H1 (cell line): ENCODE measurements at regions not wholly inside any gene's neighbourhood (a gene's known extent, or its start where the extent isn't known, plus 50 kb on each side); places are given as distances from the start of the nearest gene placed in this dataset.

Experiments used
- CTCF ChIA-PET: fragments of 300-600 bp; sonication (Branson Sonifier 250); formaldehyde crosslinking; loops from one replicate; lab custom pipeline; 2021; ENCODE audit not compliant: partially characterized antibody; lab: Charles Lee
- POLR2A ChIA-PET: fragments of 300-600 bp; sonication (Branson Sonifier 250); formaldehyde crosslinking; loops from one replicate; lab custom pipeline; 2021; ENCODE audit warnings: inconsistent platforms; ENCODE audit not compliant: partially characterized antibody; lab: Charles Lee
- DNase-seq, 2 experiments: peaks; one replicate each; pipeline versions ENCODE4 v3.0.0 to v3.0.0-alpha.2; 2010 to 2022; ENCODE audit warnings: low spot score in 2 of 2, low read depth in 1 of 2, mixed read lengths in 1 of 2
- FAIRE-seq: peaks from 2 replicates; lab custom pipeline; 2011; peaks lifted over from hg19 to GRCh38; lab: Jason Lieb, UNC
- H2AFZ ChIP-seq: 2 replicates; pipeline ENCODE4 v1.8.1; 2012; ENCODE audit warnings: low read length, inconsistent platforms
- H2AK5ac ChIP-seq: 2 replicates; pipeline ENCODE4 v1.6.1; 2013; ENCODE audit warnings: low read depth, low read length
- H2BK120ac ChIP-seq: replicated peaks from 2 replicates; pipeline ENCODE3; 2013; ENCODE audit warnings: low read depth, low read length, inconsistent platforms
- H2BK12ac ChIP-seq: 2 replicates; pipeline ENCODE4 v1.6.1; 2013; ENCODE audit warnings: low read depth, low read length
- H2BK15ac ChIP-seq: 2 replicates; pipeline ENCODE4 v1.6.1; 2013; ENCODE audit warnings: low read length
- H2BK20ac ChIP-seq: 2 replicates; pipeline ENCODE4 v1.6.1; 2013; ENCODE audit warnings: low read length
- H2BK5ac ChIP-seq: 2 replicates; pipeline ENCODE4 v1.6.1; 2013; ENCODE audit warnings: low read depth, low read length
- H3K14ac ChIP-seq: 2 replicates; pipeline ENCODE4 v1.6.1; 2013; ENCODE audit warnings: inconsistent platforms; ENCODE audit not compliant: insufficient read length
- H3K18ac ChIP-seq: 2 replicates; pipeline ENCODE4 v1.6.1; 2013; ENCODE audit warnings: low read length; ENCODE audit errors: extremely low read depth
- H3K23ac ChIP-seq: 2 replicates; pipeline ENCODE4 v1.6.1; 2013; ENCODE audit warnings: inconsistent platforms; ENCODE audit not compliant: insufficient read length
- H3K23me2 ChIP-seq: 2 replicates; pipeline ENCODE4 v1.6.1; 2013; ENCODE audit warnings: low read depth, low read length
- H3K27ac ChIP-seq: 2 replicates; pipeline ENCODE4 v1.6.1; 2011; ENCODE audit warnings: low read depth, low read length, inconsistent platforms
- H3K27me3 ChIP-seq, 4 experiments: replicated peaks in 1 of 4; 1 replicate in 1 of 4; 2 replicates in 3 of 4; pipeline versions ENCODE4 v1.6.1 to v1.8.1; 2011 to 2013; ENCODE audit warnings: low read length in 3 of 4, mild to moderate bottlenecking in 3 of 4, inconsistent platforms in 2 of 4, mixed read lengths in 2 of 4, moderate library complexity in 1 of 4; ENCODE audit not compliant: control insufficient read depth in 3 of 4, insufficient read depth in 3 of 4; ENCODE audit errors: extremely low read depth in 1 of 4
- H3K36me3 ChIP-seq, 4 experiments: 2 replicates each; pipeline versions ENCODE4 v1.6.1 to v1.8.1; 2011 to 2013; ENCODE audit warnings: mild to moderate bottlenecking in 4 of 4, low read length in 3 of 4, moderate library complexity in 2 of 4, control low read depth in 1 of 4, inconsistent platforms in 1 of 4; ENCODE audit not compliant: insufficient read depth in 4 of 4, control insufficient read depth in 2 of 4
- H3K4ac ChIP-seq: replicated peaks from 2 replicates; pipeline ENCODE3; 2013; ENCODE audit warnings: low read length, low read depth, mixed read lengths, inconsistent platforms; ENCODE audit not compliant: insufficient read length
- H3K4me1 ChIP-seq, 4 experiments: replicated peaks in 1 of 4; 1 replicate in 1 of 4; 2 replicates in 3 of 4; pipeline versions ENCODE4 v1.6.1 to v1.8.1; 2011 to 2013; ENCODE audit warnings: low read length in 3 of 4, inconsistent platforms in 2 of 4, mixed read lengths in 1 of 4; ENCODE audit not compliant: insufficient read depth in 4 of 4, control insufficient read depth in 3 of 4
- H3K4me2 ChIP-seq, 2 experiments: 2 replicates each; pipeline versions ENCODE4 v1.6.1 to v1.8.1; 2011 to 2013; ENCODE audit warnings: low read depth in 2 of 2, low read length in 2 of 2, control low read depth in 1 of 2, inconsistent platforms in 1 of 2, mild to moderate bottlenecking in 1 of 2; ENCODE audit not compliant: insufficient read depth in 1 of 2
- H3K4me3 ChIP-seq, 4 experiments: fragments of 200-600, 300-600 bp in 1 of 4; sonication (generic), shearing (Covaris generic), sonication (Bioruptor Twin) in 1 of 4; 2 replicates each; pipeline versions ENCODE4 v1.5.1 to v1.8.1; 2011 to 2016; ENCODE audit warnings: low read length in 4 of 4, low read depth in 3 of 4, control low read depth in 2 of 4, inconsistent platforms in 2 of 4, mild to moderate bottlenecking in 2 of 4, mixed read lengths in 1 of 4, moderate library complexity in 1 of 4; ENCODE audit not compliant: insufficient read depth in 2 of 4; ENCODE audit errors: extremely low read depth in 1 of 4
- H3K56ac ChIP-seq: replicated peaks from 2 replicates; pipeline ENCODE3; 2013; ENCODE audit warnings: low read depth, mild to moderate bottlenecking, mixed read lengths, low read length, inconsistent platforms; ENCODE audit not compliant: insufficient read length
- H3K79me1 ChIP-seq: 2 replicates; pipeline ENCODE4 v1.6.1; 2013; ENCODE audit warnings: low read depth, low read length, control low read depth
- H3K79me2 ChIP-seq, 2 experiments: 2 replicates each; pipeline versions ENCODE4 v1.6.1 to v1.8.1; 2012 to 2013; ENCODE audit warnings: low read length in 2 of 2, mild to moderate bottlenecking in 2 of 2, inconsistent platforms in 1 of 2; ENCODE audit not compliant: insufficient read depth in 2 of 2, control insufficient read depth in 1 of 2
- H3K9ac ChIP-seq, 4 experiments: replicated peaks in 1 of 4; 1 replicate in 1 of 4; 2 replicates in 3 of 4; pipeline versions ENCODE4 v1.6.1 to v1.8.1; 2011 to 2013; ENCODE audit warnings: low read depth in 3 of 4, low read length in 3 of 4, control low read depth in 2 of 4, mild to moderate bottlenecking in 2 of 4, moderate library complexity in 2 of 4, inconsistent platforms in 1 of 4; ENCODE audit errors: extremely low read depth in 1 of 4
- H3K9me3 ChIP-seq, 2 experiments: 2 replicates each; pipeline versions ENCODE4 v1.6.1 to v1.8.1; 2012 to 2013; ENCODE audit warnings: mild to moderate bottlenecking in 2 of 2, moderate library complexity in 2 of 2, control low read depth in 1 of 2, inconsistent platforms in 1 of 2, low read depth in 1 of 2, low read length in 1 of 2, mixed read lengths in 1 of 2; ENCODE audit not compliant: insufficient read depth in 2 of 2
- H4K20me1 ChIP-seq, 2 experiments: replicated peaks in 1 of 2; 2 replicates each; pipeline versions ENCODE3 to v1.8.1; 2011 to 2013; ENCODE audit warnings: inconsistent platforms in 2 of 2, low read length in 2 of 2, mild to moderate bottlenecking in 1 of 2; ENCODE audit not compliant: insufficient read depth in 2 of 2, control insufficient read depth in 1 of 2
- H4K5ac ChIP-seq: 2 replicates; pipeline ENCODE4 v1.6.1; 2013; ENCODE audit warnings: low read length, low read depth, mixed read lengths, inconsistent platforms; ENCODE audit not compliant: insufficient read length
- H4K8ac ChIP-seq: 2 replicates; pipeline ENCODE4 v1.8.0; 2013; ENCODE audit warnings: mild to moderate bottlenecking, moderate library complexity, low read length, inconsistent platforms; ENCODE audit not compliant: insufficient read depth; ENCODE audit errors: extremely low read depth
- H4K91ac ChIP-seq: replicated peaks from 2 replicates; pipeline ENCODE3; 2013; ENCODE audit warnings: low read length, mixed read lengths, inconsistent platforms; ENCODE audit not compliant: insufficient read length
- CTCF ChIP-seq, 3 experiments: IDR thresholded peaks; 1 replicate in 2 of 3; 2 replicates in 1 of 3; pipeline versions ENCODE4 v1.5.1 to v1.6.1; 2011; ENCODE audit warnings: low read length in 3 of 3, mild to moderate bottlenecking in 3 of 3, inconsistent platforms in 2 of 3, low read depth in 1 of 3, moderate library complexity in 1 of 3; ENCODE audit not compliant: insufficient read depth in 1 of 3; ENCODE audit errors: control extremely low read depth in 1 of 3
- GTF2F1 ChIP-seq: IDR thresholded peaks from 2 replicates; pipeline ENCODE4 v1.6.1; 2012; ENCODE audit warnings: low read depth, low read length, improper control_type of control experiment, borderline replicate concordance
- WGBS, 2 experiments: shearing (Covaris generic) in 1 of 2; methylation state at CpG; one replicate each; pipeline versions ENCODE4 v1.1.6 to v1.1.7; 2013 to 2015; ENCODE audit warnings: low lambda C conversion rate in 2 of 2, mixed read lengths in 2 of 2, inconsistent platforms in 1 of 2, low coverage in 1 of 2, missing lambda C conversion rate in 1 of 2; ENCODE audit not compliant: insufficient replicate concordance in 2 of 2, insufficient coverage in 1 of 2, insufficient read length in 1 of 2; ENCODE audit errors: extremely low coverage in 1 of 2, missing lambda C conversion rate in 1 of 2; 5-methylcytosine and 5-hydroxymethylcytosine counted together

GRCh38 chr2:21972586-21972985, 848.8 kb downstream of the TDRD15 start:
- Histone ChIP-seq H2BK12ac (no peak overlapping the region), H3K9ac (no peak overlapping the region), H2BK120ac (no peak overlapping the region), H3K23ac (no peak overlapping the region), H3K79me2 (no peaks in the 10 kb centered on the region), H2BK15ac (no peak overlapping the region), H3K18ac (no peak overlapping the region), H2AK5ac (no peak overlapping the region), H2BK5ac (no peak overlapping the region), H4K8ac (no peak overlapping the region), H2AFZ (no peak overlapping the region), H3K36me3 (no peaks in the 10 kb centered on the region), H3K4ac (no peak overlapping the region), H3K9me3 (no peaks in the 10 kb centered on the region), H4K20me1 (no peaks in the 10 kb centered on the region), H3K27ac (no peak overlapping the region), H3K56ac (no peak overlapping the region), H3K14ac (no peak overlapping the region), H4K91ac (no peak overlapping the region), H3K79me1 (no peaks in the 10 kb centered on the region), H4K5ac (no peak overlapping the region), H2BK20ac (no peak overlapping the region), H3K4me3 (no peak overlapping the region), H3K4me2 (no peak overlapping the region), H3K27me3 (no peaks in the 10 kb centered on the region), H3K4me1 (no peaks in the 10 kb centered on the region)
- no peak for FAIRE-seq
- WGBS, 2 experiments: 78% methylated on average over 4 of the region's 4 CpGs; no CpG with 5 or more reads in 1 of the 2 experiments
- CTCF ChIA-PET: interaction anchor here (1.4 to 2.5 kb wide), 3 partner anchors 11 to 19 kb away, joined by 4 to 7 read pairs (median 7); no protein-coding TSS in a partner anchor
- POLR2A ChIA-PET: no interaction called here
- no peak for DNase-seq
- TF ChIP-seq CTCF (IDR thresholded peaks at IDR 0.05; ENCODE audit: control extremely low read depth in 1 of 3, insufficient read depth in 1 of 3, low read depth in 1 of 3, low read length in 3 of 3) (peak in 2 of 3 experiments; percentile 5 to 9; a peak in 2 of 4 replicates), GTF2F1 (no peak)
- TF ChIP-seq, all 59 proteins: peak for 1
- no peaks in the 10 kb centered on the region for H3K23me2 ChIP-seq
